Keratinocyte (primary cell): ENCODE measurements at regions not wholly inside any gene's neighbourhood (a gene's known extent, or its start where the extent isn't known, plus 50 kb on each side); places are given as distances from the start of the nearest gene placed in this dataset.

Source experiments
- DNase-seq: peaks from one replicate; pipeline ENCODE4 v3.0.0-alpha.2; 2011; ENCODE audit warnings: low read depth, missing footprints, low spot score
- FAIRE-seq: peaks from 2 replicates; lab custom pipeline; 2011; peaks lifted over from hg19 to GRCh38; lab: Jason Lieb, UNC
- H2AFZ ChIP-seq: 2 replicates; pipeline ENCODE4 v1.6.0; 2012; ENCODE audit warnings: low read length, control low read depth, inconsistent platforms; ENCODE audit not compliant: control insufficient read depth
- H3K27ac ChIP-seq: 2 replicates; pipeline ENCODE4 v1.5.1; 2011; ENCODE audit warnings: low read length; ENCODE audit not compliant: control insufficient read depth, insufficient read depth
- H3K27me3 ChIP-seq: 3 replicates; pipeline ENCODE4 v1.6.0; 2011; ENCODE audit warnings: low read length; ENCODE audit not compliant: control insufficient read depth, insufficient read depth; ENCODE audit errors: extremely low read depth
- H3K36me3 ChIP-seq, 2 experiments: 2 replicates in 1 of 2; 3 replicates in 1 of 2; pipeline ENCODE4 v1.5.1; 2011; ENCODE audit warnings: low read length in 2 of 2, mild to moderate bottlenecking in 1 of 2; ENCODE audit not compliant: control insufficient read depth in 2 of 2, insufficient read depth in 2 of 2; ENCODE audit errors: extremely low read depth in 1 of 2
- H3K4me1 ChIP-seq: 3 replicates; pipeline ENCODE4 v1.5.1; 2011; ENCODE audit warnings: low read length; ENCODE audit not compliant: control insufficient read depth, insufficient read depth; ENCODE audit errors: extremely low read depth
- H3K4me2 ChIP-seq: 3 replicates; pipeline ENCODE4 v1.6.0; 2011; ENCODE audit warnings: low read depth, low read length; ENCODE audit not compliant: control insufficient read depth, insufficient read depth; ENCODE audit errors: extremely low read depth
- H3K4me3 ChIP-seq, 3 experiments: fragments of 200-600 bp in 1 of 3; sonication (generic) in 1 of 3; 2 replicates in 2 of 3; 3 replicates in 1 of 3; pipeline ENCODE4 v1.5.1; 2011 to 2016; ENCODE audit warnings: low read length in 3 of 3, mild to moderate bottlenecking in 3 of 3, control low read depth in 2 of 3, inconsistent platforms in 1 of 3, low read depth in 1 of 3, mixed read lengths in 1 of 3, mixed run types in 1 of 3, moderate library complexity in 1 of 3; ENCODE audit not compliant: control insufficient read depth in 2 of 3, insufficient read depth in 2 of 3; ENCODE audit errors: extremely low read depth in 1 of 3
- H3K79me2 ChIP-seq: 2 replicates; pipeline ENCODE4 v1.6.0; 2012; ENCODE audit warnings: low read length; ENCODE audit not compliant: control insufficient read depth, insufficient read depth
- H3K9ac ChIP-seq: 3 replicates; pipeline ENCODE4 v1.6.0; 2011; ENCODE audit warnings: low read length; ENCODE audit not compliant: control insufficient read depth, insufficient read depth; ENCODE audit errors: extremely low read depth
- H3K9me1 ChIP-seq: 3 replicates; pipeline ENCODE4 v1.6.0; 2011; ENCODE audit warnings: low read length; ENCODE audit not compliant: control insufficient read depth, insufficient read depth; ENCODE audit errors: extremely low read depth
- H3K9me3 ChIP-seq: 2 replicates; pipeline ENCODE4 v1.5.1; 2012; ENCODE audit warnings: low read depth, low read length; ENCODE audit not compliant: control insufficient read depth
- H4K20me1 ChIP-seq: 3 replicates; pipeline ENCODE4 v1.6.0; 2011; ENCODE audit warnings: low read length; ENCODE audit not compliant: control insufficient read depth, insufficient read depth; ENCODE audit errors: extremely low read depth
- CTCF ChIP-seq, 3 experiments: IDR thresholded peaks in 1 of 3; conservative IDR thresholded peaks in 1 of 3; optimal IDR thresholded peaks in 1 of 3; 2 replicates in 2 of 3; 3 replicates in 1 of 3; pipeline versions ENCODE3 to v1.5.1; 2011; ENCODE audit warnings: low read length in 3 of 3, mild to moderate bottlenecking in 3 of 3, moderate library complexity in 2 of 3, control low read depth in 1 of 3, inconsistent platforms in 1 of 3; ENCODE audit not compliant: insufficient read depth in 2 of 3; ENCODE audit errors: extremely low read depth in 1 of 3
- EZH2 ChIP-seq: IDR thresholded peaks from one replicate; pipeline ENCODE4 v1.6.1; 2012; ENCODE audit warnings: inconsistent platforms, mild to moderate bottlenecking, low read length, moderate library complexity
- dilution Hi-C: fragments of 300-500 bp; cut with MboI; formaldehyde crosslinking; loops from one replicate; pipeline ENCODE4 v1.7.0; 2020; ENCODE audit warnings: low sequenced_read_pairs; ENCODE audit not compliant: extremely low pct_ligation_motif_present

- no peak overlapping the region for H3K4me3 ChIP-seq
- no peaks in the 10 kb centered on the region for H4K20me1 ChIP-seq
- no peaks in the 10 kb centered on the region for H3K79me2 ChIP-seq
- H3K9ac ChIP-seq, result no peak overlapping the region
- DNase-seq, result no peak
- H3K9me3 ChIP-seq, result no peaks in the 10 kb centered on the region
- no peak overlapping the region for H3K4me2 ChIP-seq
- no peaks in the 10 kb centered on the region for H3K36me3 ChIP-seq
- H3K4me1 ChIP-seq, result no peaks in the 10 kb centered on the region
- H3K9me1 ChIP-seq, result no peaks in the 10 kb centered on the region
- H3K27ac ChIP-seq, result no peak overlapping the region
- dilution Hi-C loops, result no loop called here
- no peaks in the 10 kb centered on the region for H3K27me3 ChIP-seq
- FAIRE-seq, result no peak
- no peak for TF ChIP-seq CTCF (optimal IDR thresholded peaks at IDR 0.05 in 1 of 3, IDR thresholded peaks at IDR 0.05 in 1 of 3, conservative IDR thresholded peaks at IDR 0.05 in 1 of 3; ENCODE audit: extremely low read depth in 1 of 3, insufficient read depth in 2 of 3, low read length in 3 of 3)
- TF ChIP-seq EZH2, result no peak
- no peak overlapping the region for H2AFZ ChIP-seq
Measured at GRCh38 chr14:28941758-28942157, 175.2 kb downstream of the FOXG1 start.

GRCh38 chr14:28944605-28945004 lies 178.0 kb downstream of the FOXG1 start:
- no peaks in the 10 kb centered on the region for H3K79me2 ChIP-seq
- H3K9ac ChIP-seq, result no peak overlapping the region
- FAIRE-seq, result no peak
- no peaks in the 10 kb centered on the region for H3K27me3 ChIP-seq
- no peaks in the 10 kb centered on the region for H3K36me3 ChIP-seq
- TF ChIP-seq CTCF (optimal IDR thresholded peaks at IDR 0.05 in 1 of 3, IDR thresholded peaks at IDR 0.05 in 1 of 3, conservative IDR thresholded peaks at IDR 0.05 in 1 of 3; ENCODE audit: extremely low read depth in 1 of 3, insufficient read depth in 2 of 3, low read length in 3 of 3) (no peak), EZH2 (no peak)
- no peak overlapping the region for H3K4me3 ChIP-seq
- no peaks in the 10 kb centered on the region for H4K20me1 ChIP-seq
- no peaks in the 10 kb centered on the region for H3K9me1 ChIP-seq
- no peaks in the 10 kb centered on the region for H3K4me1 ChIP-seq
- H3K9me3 ChIP-seq, result no peaks in the 10 kb centered on the region
- H2AFZ ChIP-seq, result no peak overlapping the region
- no peak overlapping the region for H3K4me2 ChIP-seq
- DNase-seq, result no peak
- dilution Hi-C loops, result no loop called here
- H3K27ac ChIP-seq, result no peak overlapping the region
